ENCODE measurements at regions not wholly inside any gene's neighbourhood (a gene's known extent, or its start where the extent isn't known, plus 50 kb on each side); places are given as distances from the start of the nearest gene placed in this dataset.

DNA sequence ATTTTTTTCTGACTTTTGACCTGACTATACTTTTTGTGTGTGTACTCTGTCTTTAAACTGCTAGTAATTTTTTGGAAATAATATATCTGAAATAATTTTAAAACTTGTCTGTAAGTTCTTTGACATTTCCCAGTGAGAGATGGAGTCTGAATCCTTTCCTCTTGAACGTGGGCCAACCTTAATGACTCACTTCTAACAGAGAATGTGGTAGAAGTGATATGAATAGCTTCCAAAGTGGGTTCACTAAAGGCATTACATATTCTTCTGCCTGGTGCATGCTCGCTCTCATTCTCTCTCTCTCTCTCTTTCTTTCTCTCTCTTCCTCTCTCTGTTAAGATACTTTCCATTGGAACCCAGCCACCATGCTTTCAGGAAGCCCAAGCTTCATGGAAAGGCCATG is 108.7 kb upstream of the FERMT1 start:
- DNase-seq (ENCODE audit: low spot score) = no peak

DNA sequence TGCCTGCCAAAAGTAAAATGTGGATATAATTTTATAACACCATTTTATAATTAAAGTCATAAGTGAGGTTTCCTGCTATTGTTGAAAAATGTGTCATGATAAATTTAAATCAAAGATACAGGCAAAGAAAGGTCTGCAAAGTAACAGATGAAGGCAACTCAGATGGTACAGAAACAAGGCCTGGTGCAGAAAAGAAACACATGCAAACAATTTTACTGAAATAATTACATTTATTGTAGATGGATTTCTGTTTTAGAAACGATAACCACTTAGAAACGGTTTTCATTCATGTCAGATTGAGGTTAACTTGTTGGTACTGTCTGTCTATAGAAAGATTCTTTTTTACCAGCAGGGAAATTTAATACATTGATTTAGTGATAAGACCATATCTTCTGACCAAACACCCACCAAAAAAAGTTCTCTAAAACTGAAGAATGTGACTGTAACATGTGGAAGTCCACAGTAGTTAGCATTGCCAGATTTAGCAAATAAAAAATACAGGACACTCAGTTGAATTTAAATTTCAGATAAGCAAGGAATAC is 105.5 kb upstream of the FERMT1 start:
- no peak for DNase-seq (ENCODE audit: low spot score)

GRCh38 chr20:6213311-6213710 is 90.5 kb upstream of the FERMT1 start:
- DNase-seq (ENCODE audit: low spot score) = no peak

- DNase-seq (ENCODE audit: low spot score) = no peak
Observed at GRCh38 chr20:6212903-6213302, 90.1 kb upstream of the FERMT1 start.

GRCh38 chr20:6209093-6209492 is 86.3 kb upstream of the FERMT1 start:
- DNase-seq (ENCODE audit: low spot score) = no peak

GRCh38 chr20:6200092-6200491 is 77.3 kb upstream of the FERMT1 start:
- no peak for DNase-seq (ENCODE audit: low spot score)

DNA sequence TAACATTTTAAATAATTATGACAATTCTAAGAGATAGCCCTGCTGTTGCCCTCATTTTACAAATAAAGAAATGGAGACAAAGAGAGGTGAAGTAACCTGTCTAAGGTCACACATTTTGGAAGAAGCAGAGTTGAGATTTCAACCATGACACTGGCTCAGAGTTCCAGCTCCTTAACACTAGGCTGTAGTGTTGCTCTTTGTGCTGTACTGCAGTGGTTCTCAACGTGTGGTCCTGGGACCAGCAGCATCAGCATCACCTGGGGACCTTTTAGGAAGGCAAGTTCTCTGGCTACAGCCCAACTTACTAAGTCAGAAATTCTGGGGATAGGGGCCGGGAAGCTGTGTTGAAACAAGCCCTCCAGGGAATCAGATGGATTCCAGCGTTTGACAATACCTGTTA is 62.4 kb upstream of the FERMT1 start:
- DNase-seq (ENCODE audit: low spot score) = no peak

DNA sequence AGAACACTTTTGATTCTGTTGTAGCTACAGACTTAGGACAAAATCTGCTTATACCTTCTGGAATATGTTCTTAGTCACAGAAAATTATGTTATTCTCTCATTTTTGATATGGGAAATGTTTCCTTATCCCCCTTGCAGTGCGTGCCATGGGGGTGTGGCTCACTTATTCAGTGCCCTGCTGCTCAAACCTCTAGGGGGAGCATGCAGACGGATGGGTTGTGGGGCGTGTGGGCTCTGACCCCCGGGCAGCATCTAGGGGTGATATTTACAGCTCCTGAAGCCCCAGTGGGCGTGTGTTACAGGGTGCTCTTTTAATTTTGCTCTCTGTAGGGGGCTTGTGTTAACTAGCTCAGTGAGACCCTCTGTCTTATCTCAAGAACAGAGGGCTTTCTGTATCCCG is 61.3 kb upstream of the FERMT1 start:
- DNase-seq (ENCODE audit: low spot score) = no peak

- no peak for DNase-seq (ENCODE audit: low spot score)
Observed at GRCh38 chr20:6180531-6180930, 57.7 kb upstream of the FERMT1 start.

DNA sequence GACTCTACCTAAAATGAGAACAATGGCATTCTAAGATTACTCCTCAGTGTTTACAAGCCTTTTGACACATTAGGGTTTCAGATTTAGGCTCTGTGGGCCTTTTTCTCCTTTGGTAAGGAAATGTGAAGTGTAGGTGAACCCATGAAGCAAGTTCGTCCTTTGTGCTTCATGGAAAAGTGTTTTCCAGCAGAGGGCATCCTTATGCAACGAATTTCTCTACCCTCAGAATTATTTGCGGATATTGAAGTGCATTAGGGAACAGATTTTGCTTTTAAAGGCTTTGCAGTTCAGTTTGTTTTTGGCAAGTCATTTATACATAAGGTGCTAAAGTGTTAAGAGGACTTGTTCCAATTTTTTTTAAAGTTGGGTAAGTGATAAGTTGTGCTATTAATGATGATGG is 55.7 kb upstream of the FERMT1 start:
- peak; percentile 14 for DNase-seq (ENCODE audit: low spot score)

GRCh38 chr20:6173481-6173880 is 50.7 kb upstream of the FERMT1 start:
- no peak for DNase-seq (ENCODE audit: low spot score)

Data from globus pallidus (tissue), 1 donor.